Spinal cord (tissue), 9 donors: ENCODE measurements at regions not wholly inside any gene's neighbourhood (a gene's known extent, or its start where the extent isn't known, plus 50 kb on each side); places are given as distances from the start of the nearest gene placed in this dataset.

Experiments
- DNase-seq, 6 donors: peaks; one replicate each; pipeline versions ENCODE4 v3.0.0 to v3.0.0-alpha.2; 2013 to 2015; ENCODE audit warnings: low spot score in 6 of 6, low read depth in 4 of 6
- H3K27ac ChIP-seq: one replicate; pipeline ENCODE4 v1.5.1; 2013; ENCODE audit warnings: low read depth, low read length, control low read depth
- H3K27me3 ChIP-seq: one replicate; pipeline ENCODE4 v1.6.1; 2013; ENCODE audit warnings: low read length; ENCODE audit not compliant: control insufficient read depth, insufficient read depth
- H3K36me3 ChIP-seq: one replicate; pipeline ENCODE4 v1.6.1; 2013; ENCODE audit warnings: low read length; ENCODE audit not compliant: control insufficient read depth, insufficient read depth
- H3K4me1 ChIP-seq: one replicate; pipeline ENCODE4 v1.6.1; 2013; ENCODE audit warnings: low read length; ENCODE audit not compliant: control insufficient read depth, insufficient read depth
- H3K4me3 ChIP-seq: one replicate; pipeline ENCODE4 v1.5.1; 2013; ENCODE audit warnings: low read depth, low read length, control low read depth
- H3K9me3 ChIP-seq: one replicate; pipeline ENCODE4 v1.6.1; 2013; ENCODE audit warnings: low read length; ENCODE audit not compliant: control insufficient read depth, insufficient read depth
- WGBS: methylation state at CpG from one replicate; pipeline ENCODE4 v1.1.5; 2013; ENCODE audit warnings: missing lambda C conversion rate; ENCODE audit not compliant: insufficient coverage; 5-methylcytosine and 5-hydroxymethylcytosine counted together
- donor health status: healthy.

GRCh38 chr1:194104247-194104844, 917.9 kb upstream of the B3GALT2 start:
- Histone ChIP-seq H3K27ac (no peak overlapping the region), H3K36me3 (no peaks in the 10 kb centered on the region), H3K4me3 (no peak overlapping the region), H3K27me3 (no peaks in the 10 kb centered on the region), H3K4me1 (no peaks in the 10 kb centered on the region), H3K9me3 (no peaks in the 10 kb centered on the region)
- no peak for DNase-seq
- WGBS, result 71% methylated on average over 2 of the region's 2 CpGs

GRCh38 chr1:194103516-194104246, 917.3 kb upstream of the B3GALT2 start:
- Histone ChIP-seq H3K27me3 (no peaks in the 10 kb centered on the region), H3K4me1 (no peaks in the 10 kb centered on the region), H3K36me3 (no peaks in the 10 kb centered on the region), H3K27ac (no peak overlapping the region), H3K4me3 (no peak overlapping the region), H3K9me3 (no peaks in the 10 kb centered on the region)
- WGBS, result 0% methylated on average over 1 of the region's 2 CpGs
- no peak for DNase-seq

GRCh38 chr1:194103101-194103500, 916.7 kb upstream of the B3GALT2 start:
- H3K9me3 ChIP-seq, result no peaks in the 10 kb centered on the region
- H3K27me3 ChIP-seq, result no peaks in the 10 kb centered on the region
- H3K27ac ChIP-seq, result no peak overlapping the region
- no peaks in the 10 kb centered on the region for H3K4me1 ChIP-seq
- no peak for DNase-seq
- H3K4me3 ChIP-seq, result no peak overlapping the region
- H3K36me3 ChIP-seq, result no peaks in the 10 kb centered on the region
- 100% methylated on average over 1 of the region's 1 CpG for WGBS

GRCh38 chr1:194102607-194103006, 916.2 kb upstream of the B3GALT2 start:
- no peaks in the 10 kb centered on the region for H3K27me3 ChIP-seq
- 50% methylated on average over 2 of the region's 2 CpGs for WGBS

GRCh38 chr1:194084755-194085154, 898.3 kb upstream of the B3GALT2 start:
- WGBS, result no CpG with 5 or more reads among the region's 3 CpGs
- Histone ChIP-seq H3K36me3 (no peaks in the 10 kb centered on the region), H3K4me1 (no peaks in the 10 kb centered on the region), H3K4me3 (no peak overlapping the region), H3K27me3 (no peaks in the 10 kb centered on the region), H3K9me3 (no peaks in the 10 kb centered on the region), H3K27ac (no peak overlapping the region)
- DNase-seq, result no peak

More at GRCh38 chr1:194102607-194103006, 916.2 kb upstream of the B3GALT2 start:
- no peak for DNase-seq
- Histone ChIP-seq H3K4me1 (no peaks in the 10 kb centered on the region), H3K27ac (no peak overlapping the region), H3K9me3 (no peaks in the 10 kb centered on the region), H3K4me3 (no peak overlapping the region), H3K36me3 (no peaks in the 10 kb centered on the region)

- no peaks in the 10 kb centered on the region for H3K4me1 ChIP-seq
- H3K27me3 ChIP-seq, result no peaks in the 10 kb centered on the region
- no peaks in the 10 kb centered on the region for H3K9me3 ChIP-seq
- no peak overlapping the region for H3K4me3 ChIP-seq
- H3K27ac ChIP-seq, result no peak overlapping the region
- no peaks in the 10 kb centered on the region for H3K36me3 ChIP-seq
- no peak for DNase-seq
Measured at GRCh38 chr1:194081444-194081843, 895.0 kb upstream of the B3GALT2 start.

GRCh38 chr1:194080826-194081225, 894.4 kb upstream of the B3GALT2 start:
- no peaks in the 10 kb centered on the region for H3K4me1 ChIP-seq
- no peaks in the 10 kb centered on the region for H3K36me3 ChIP-seq
- H3K9me3 ChIP-seq, result no peaks in the 10 kb centered on the region
- WGBS, result no CpG with 5 or more reads among the region's 2 CpGs
- no peak for DNase-seq
- H3K27me3 ChIP-seq, result no peaks in the 10 kb centered on the region
- no peak overlapping the region for H3K4me3 ChIP-seq
- no peak overlapping the region for H3K27ac ChIP-seq

- Histone ChIP-seq H3K9me3 (no peaks in the 10 kb centered on the region), H3K27me3 (no peaks in the 10 kb centered on the region), H3K4me1 (no peaks in the 10 kb centered on the region), H3K27ac (no peak overlapping the region), H3K4me3 (no peak overlapping the region), H3K36me3 (no peaks in the 10 kb centered on the region)
- 80% methylated on average over 1 of the region's 1 CpG for WGBS
- no peak for DNase-seq
Measured at GRCh38 chr1:194078765-194079164, 892.4 kb upstream of the B3GALT2 start.

GRCh38 chr1:194076646-194077045, 890.2 kb upstream of the B3GALT2 start:
- WGBS, result no CpG with 5 or more reads among the region's 1 CpG
- no peaks in the 10 kb centered on the region for H3K36me3 ChIP-seq
- no peak overlapping the region for H3K4me3 ChIP-seq
- no peak for DNase-seq
- H3K4me1 ChIP-seq, result no peaks in the 10 kb centered on the region
- H3K9me3 ChIP-seq, result no peaks in the 10 kb centered on the region
- H3K27me3 ChIP-seq, result no peaks in the 10 kb centered on the region
- H3K27ac ChIP-seq, result no peak overlapping the region

GRCh38 chr1:194073833-194074232, 887.4 kb upstream of the B3GALT2 start:
- Histone ChIP-seq H3K27ac (no peak overlapping the region), H3K4me3 (no peak overlapping the region), H3K36me3 (no peaks in the 10 kb centered on the region), H3K27me3 (no peaks in the 10 kb centered on the region), H3K9me3 (no peaks in the 10 kb centered on the region), H3K4me1 (no peaks in the 10 kb centered on the region)
- 46% methylated on average over 3 of the region's 3 CpGs for WGBS
- no peak for DNase-seq
